ENCODE measurements at regions not wholly inside any gene's neighbourhood (a gene's known extent, or its start where the extent isn't known, plus 50 kb on each side); places are given as distances from the start of the nearest gene placed in this dataset.

DNA sequence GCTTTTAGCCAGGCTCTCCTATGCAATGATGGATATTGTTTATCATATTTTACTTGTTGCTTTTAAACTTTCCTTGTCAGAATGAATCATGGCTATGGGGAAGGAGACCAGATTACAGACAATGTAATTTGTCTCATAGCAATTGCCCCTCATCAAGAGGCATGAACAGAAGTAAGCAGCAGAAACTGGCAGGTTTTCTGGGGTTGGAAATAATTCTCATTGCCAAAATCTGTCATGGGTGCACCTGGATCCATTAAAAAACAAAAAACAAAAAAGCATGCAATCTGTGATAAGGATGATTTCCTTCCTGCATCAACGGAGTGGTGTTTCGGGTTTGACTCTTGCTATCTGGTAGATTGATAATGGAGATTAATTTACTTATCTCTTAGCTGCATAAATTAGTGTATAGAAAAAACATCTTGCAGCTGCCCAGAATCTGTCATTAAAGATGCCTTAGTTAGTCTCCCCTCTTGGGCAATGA lies 419.6 kb downstream of the SOX11 start:
- Histone ChIP-seq H3K27ac (no peak overlapping the region), H3K4me1 (no peaks in the 10 kb centered on the region), H3K4me3 (no peak overlapping the region), H3K36me3 (no peaks in the 10 kb centered on the region), H3K9ac (ENCODE audit: low read depth in 2 of 2, low read length in 2 of 2) (no peak overlapping the region), H3K27me3 (no peaks in the 10 kb centered on the region), H3K9me3 (no peaks in the 10 kb centered on the region)
- DNase-seq, result no peak
- TF ChIP-seq, protein P1, sequence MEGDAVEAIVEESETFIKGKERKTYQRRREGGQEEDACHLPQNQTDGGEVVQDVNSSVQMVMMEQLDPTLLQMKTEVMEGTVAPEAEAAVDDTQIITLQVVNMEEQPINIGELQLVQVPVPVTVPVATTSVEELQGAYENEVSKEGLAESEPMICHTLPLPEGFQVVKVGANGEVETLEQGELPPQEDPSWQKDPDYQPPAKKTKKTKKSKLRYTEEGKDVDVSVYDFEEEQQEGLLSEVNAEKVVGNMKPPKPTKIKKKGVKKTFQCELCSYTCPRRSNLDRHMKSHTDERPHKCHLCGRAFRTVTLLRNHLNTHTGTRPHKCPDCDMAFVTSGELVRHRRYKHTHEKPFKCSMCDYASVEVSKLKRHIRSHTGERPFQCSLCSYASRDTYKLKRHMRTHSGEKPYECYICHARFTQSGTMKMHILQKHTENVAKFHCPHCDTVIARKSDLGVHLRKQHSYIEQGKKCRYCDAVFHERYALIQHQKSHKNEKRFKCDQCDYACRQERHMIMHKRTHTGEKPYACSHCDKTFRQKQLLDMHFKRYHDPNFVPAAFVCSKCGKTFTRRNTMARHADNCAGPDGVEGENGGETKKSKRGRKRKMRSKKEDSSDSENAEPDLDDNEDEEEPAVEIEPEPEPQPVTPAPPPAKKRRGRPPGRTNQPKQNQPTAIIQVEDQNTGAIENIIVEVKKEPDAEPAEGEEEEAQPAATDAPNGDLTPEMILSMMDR (IDR thresholded peaks at IDR 0.05), result no peak
- intact Hi-C loops (cut with DNase I), result no loop called here

DNA sequence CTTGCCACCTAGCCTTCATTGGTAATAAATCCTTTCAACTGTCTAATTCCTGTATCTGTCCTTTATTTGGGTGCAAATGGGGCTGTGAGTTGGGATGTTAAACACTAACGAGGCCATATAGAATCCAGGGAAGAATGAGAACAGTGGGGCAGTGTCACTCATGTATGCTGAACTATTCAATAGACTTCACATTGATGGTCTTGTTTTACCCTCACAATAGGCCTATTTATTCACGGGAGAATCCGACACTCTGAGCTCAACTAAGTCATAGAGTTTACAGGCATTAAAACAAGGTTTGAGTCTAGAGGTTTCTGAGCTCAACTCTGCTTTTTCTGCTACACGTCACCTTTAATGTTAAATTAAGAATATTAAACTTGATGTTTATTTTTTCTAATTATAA lies 421.6 kb downstream of the SOX11 start:
- no peak for DNase-seq
- no peaks in the 10 kb centered on the region for H3K27me3 ChIP-seq

DNA sequence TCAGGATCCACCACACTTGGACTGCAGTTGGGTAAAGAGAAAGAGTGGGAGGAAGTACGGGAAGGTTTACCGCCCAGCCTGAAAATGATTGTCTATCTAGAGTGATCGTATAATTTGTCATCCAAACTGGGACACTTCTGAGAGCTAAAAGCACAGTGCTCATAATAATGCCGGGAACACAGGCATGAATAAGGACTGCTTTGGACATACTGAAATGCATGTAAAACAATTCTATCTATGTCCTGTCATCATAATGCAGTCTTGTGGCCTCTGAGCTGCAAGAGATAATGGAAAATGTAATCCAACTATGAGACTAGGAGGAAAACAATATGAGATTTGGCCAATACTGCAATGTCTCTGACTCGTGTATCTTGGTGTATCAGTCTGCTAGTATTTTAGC lies 435.5 kb downstream of the SOX11 start:
- H3K9ac ChIP-seq (ENCODE audit: low read depth in 2 of 2, low read length in 2 of 2), result no peak overlapping the region
- H3K36me3 ChIP-seq, result no peaks in the 10 kb centered on the region
- H3K4me1 ChIP-seq, result no peaks in the 10 kb centered on the region
- DNase-seq, result no peak
- no peaks in the 10 kb centered on the region for H3K27me3 ChIP-seq
- intact Hi-C loops (cut with DNase I), result no loop called here
- H3K4me3 ChIP-seq, result no peak overlapping the region
- TF ChIP-seq, protein P1 (IDR thresholded peaks at IDR 0.05), result no peak
- H3K9me3 ChIP-seq, result no peaks in the 10 kb centered on the region
- no peak overlapping the region for H3K27ac ChIP-seq

More for the DNA sequence above, 421.6 kb downstream of the SOX11 start:
- Histone ChIP-seq H3K4me3 (no peak overlapping the region), H3K36me3 (no peaks in the 10 kb centered on the region), H3K27ac (no peak overlapping the region), H3K4me1 (no peaks in the 10 kb centered on the region), H3K9me3 (no peaks in the 10 kb centered on the region), H3K9ac (ENCODE audit: low read depth in 2 of 2, low read length in 2 of 2) (no peak overlapping the region)
- TF ChIP-seq, protein P1 (IDR thresholded peaks at IDR 0.05), result no peak
- intact Hi-C loops (cut with DNase I), result no loop called here

DNA sequence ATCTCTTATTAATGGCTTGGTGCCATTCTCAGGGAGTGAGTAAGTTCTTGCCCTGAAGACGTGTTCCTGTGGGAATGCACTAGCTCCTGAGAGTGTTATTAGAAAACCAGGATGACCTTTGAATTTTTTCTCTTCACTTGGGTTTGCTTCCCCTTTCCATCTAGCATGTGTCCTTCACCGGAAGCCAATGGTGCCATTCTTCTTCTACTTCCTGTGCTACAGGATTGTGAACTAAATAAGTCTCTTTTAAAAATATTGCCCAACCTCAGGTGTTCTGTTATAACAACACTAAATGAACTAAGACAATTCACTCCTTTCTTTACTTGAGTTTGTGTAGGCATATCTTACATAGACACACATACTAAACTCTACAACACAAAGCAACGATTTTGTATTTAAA lies 447.0 kb downstream of the SOX11 start:
- no peak overlapping the region for H3K4me3 ChIP-seq
- no peaks in the 10 kb centered on the region for H3K4me1 ChIP-seq
- H3K27ac ChIP-seq, result no peak overlapping the region
- H3K36me3 ChIP-seq, result no peaks in the 10 kb centered on the region
- DNase-seq, result no peak
- H3K27me3 ChIP-seq, result no peaks in the 10 kb centered on the region
- intact Hi-C loops (cut with DNase I), result no loop called here
- TF ChIP-seq, protein P1 (IDR thresholded peaks at IDR 0.05), result no peak
- H3K9me3 ChIP-seq, result no peaks in the 10 kb centered on the region
- no peak overlapping the region for H3K9ac ChIP-seq (ENCODE audit: low read depth in 2 of 2, low read length in 2 of 2)

DNA sequence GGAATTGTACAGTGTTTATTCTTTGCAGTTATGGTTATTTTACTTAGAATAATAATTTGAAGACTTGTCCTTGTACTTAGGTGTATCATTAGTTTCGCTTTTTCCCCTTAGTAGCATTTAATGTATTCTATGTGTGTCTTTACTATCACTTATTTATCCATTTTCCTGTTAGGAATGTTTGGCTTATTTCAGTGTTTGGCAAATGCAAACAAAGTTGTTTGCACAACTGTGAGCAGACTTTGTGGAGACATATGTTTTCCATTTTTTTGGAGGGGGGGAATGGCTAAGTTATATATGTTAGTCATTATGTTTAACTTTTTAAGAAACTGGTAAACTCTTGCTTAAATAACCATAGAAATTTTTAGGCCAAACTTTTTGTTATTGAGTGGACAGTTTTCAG lies 447.7 kb downstream of the SOX11 start:
- no peaks in the 10 kb centered on the region for H3K27me3 ChIP-seq
- H3K9ac ChIP-seq (ENCODE audit: low read depth in 2 of 2, low read length in 2 of 2), result no peak overlapping the region
- H3K27ac ChIP-seq, result no peak overlapping the region
- H3K36me3 ChIP-seq, result no peaks in the 10 kb centered on the region
- no peak overlapping the region for H3K4me3 ChIP-seq
- no peaks in the 10 kb centered on the region for H3K9me3 ChIP-seq
- TF ChIP-seq, protein P1 (IDR thresholded peaks at IDR 0.05), result no peak
- intact Hi-C loops (cut with DNase I), result no loop called here
- no peak for DNase-seq
- H3K4me1 ChIP-seq, result no peaks in the 10 kb centered on the region

- intact Hi-C loops (cut with DNase I), result no loop called here
- Histone ChIP-seq H3K27ac (no peak overlapping the region), H3K27me3 (no peaks in the 10 kb centered on the region), H3K9ac (ENCODE audit: low read depth in 2 of 2, low read length in 2 of 2) (no peak overlapping the region), H3K4me1 (no peaks in the 10 kb centered on the region), H3K4me3 (no peak overlapping the region), H3K9me3 (no peaks in the 10 kb centered on the region), H3K36me3 (no peaks in the 10 kb centered on the region)
- no peak for DNase-seq
- TF ChIP-seq, protein P1 (IDR thresholded peaks at IDR 0.05), result no peak
These were observed 448.3 kb downstream of the SOX11 start for GRCh38 chr2:6140509-6140908.
